ENCODE measurements at regions not wholly inside any gene's neighbourhood (a gene's known extent, or its start where the extent isn't known, plus 50 kb on each side); places are given as distances from the start of the nearest gene placed in this dataset.

DNA sequence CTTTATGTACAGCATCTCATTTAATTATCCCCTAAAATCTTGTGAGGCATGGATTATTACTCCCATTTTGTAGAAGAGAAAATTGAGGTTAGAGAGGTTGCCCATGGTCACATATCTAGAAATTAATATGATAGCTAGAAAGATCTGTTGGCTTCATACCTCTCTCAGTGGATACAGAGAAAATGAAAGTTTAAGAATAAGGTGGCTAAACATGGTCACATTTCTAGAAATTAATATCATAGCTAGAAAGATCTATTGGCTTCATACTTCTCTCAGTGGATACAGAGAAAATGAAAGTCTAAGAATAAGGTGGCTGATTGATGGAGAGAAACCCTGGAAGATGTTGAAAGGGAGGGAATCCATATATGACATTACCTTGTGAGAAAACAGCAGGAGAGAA is 260.7 kb upstream of the MAN1A1 start:
- no peak for DNase-seq
- no peaks in the 10 kb centered on the region for H3K9me3 ChIP-seq
- no peak overlapping the region for H3K27ac ChIP-seq
- peaks cover 0 to 18% (median 8%) of the 10 kb centered on the region in 4 donors for H3K4me1 ChIP-seq
- no peaks in the 10 kb centered on the region for H3K36me3 ChIP-seq
- no peak overlapping the region for H3K4me3 ChIP-seq
- no peaks in the 10 kb centered on the region for H3K27me3 ChIP-seq
- TF ChIP-seq POLR2AphosphoS5 (IDR thresholded peaks at IDR 0.05) (no peak), EP300 (IDR thresholded peaks at IDR 0.05) (no peak), POLR2A (IDR thresholded peaks at IDR 0.05) (no peak)
- TF ChIP-seq, protein P1, sequence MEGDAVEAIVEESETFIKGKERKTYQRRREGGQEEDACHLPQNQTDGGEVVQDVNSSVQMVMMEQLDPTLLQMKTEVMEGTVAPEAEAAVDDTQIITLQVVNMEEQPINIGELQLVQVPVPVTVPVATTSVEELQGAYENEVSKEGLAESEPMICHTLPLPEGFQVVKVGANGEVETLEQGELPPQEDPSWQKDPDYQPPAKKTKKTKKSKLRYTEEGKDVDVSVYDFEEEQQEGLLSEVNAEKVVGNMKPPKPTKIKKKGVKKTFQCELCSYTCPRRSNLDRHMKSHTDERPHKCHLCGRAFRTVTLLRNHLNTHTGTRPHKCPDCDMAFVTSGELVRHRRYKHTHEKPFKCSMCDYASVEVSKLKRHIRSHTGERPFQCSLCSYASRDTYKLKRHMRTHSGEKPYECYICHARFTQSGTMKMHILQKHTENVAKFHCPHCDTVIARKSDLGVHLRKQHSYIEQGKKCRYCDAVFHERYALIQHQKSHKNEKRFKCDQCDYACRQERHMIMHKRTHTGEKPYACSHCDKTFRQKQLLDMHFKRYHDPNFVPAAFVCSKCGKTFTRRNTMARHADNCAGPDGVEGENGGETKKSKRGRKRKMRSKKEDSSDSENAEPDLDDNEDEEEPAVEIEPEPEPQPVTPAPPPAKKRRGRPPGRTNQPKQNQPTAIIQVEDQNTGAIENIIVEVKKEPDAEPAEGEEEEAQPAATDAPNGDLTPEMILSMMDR (IDR thresholded peaks at IDR 0.05), result no peak
- intact Hi-C loops (cut with DNase I), result no loop called here

DNA sequence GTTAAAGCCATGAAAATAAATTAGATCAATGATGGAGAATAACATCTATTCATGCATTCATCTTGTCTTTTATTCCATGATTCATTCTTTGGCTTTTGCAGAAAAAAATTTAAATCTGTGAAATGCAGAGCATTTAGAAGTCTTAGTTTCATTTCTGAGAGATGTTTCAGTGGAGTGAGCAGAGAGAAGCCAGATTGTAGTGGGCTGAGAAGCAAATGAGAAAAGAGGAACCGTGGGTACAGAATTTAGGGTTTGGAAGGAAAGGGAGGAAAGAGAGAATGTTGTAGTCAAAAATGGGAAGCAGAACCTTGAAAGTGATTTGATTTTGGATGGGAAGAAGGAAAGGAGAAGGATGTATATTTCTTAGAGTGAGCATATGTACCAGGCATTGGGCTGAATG is 260.3 kb upstream of the MAN1A1 start:
- 66 to 95% methylated on average over 1 of the region's 1 CpG for WGBS, 2 donors
- intact Hi-C loops (cut with DNase I), result no loop called here

DNA sequence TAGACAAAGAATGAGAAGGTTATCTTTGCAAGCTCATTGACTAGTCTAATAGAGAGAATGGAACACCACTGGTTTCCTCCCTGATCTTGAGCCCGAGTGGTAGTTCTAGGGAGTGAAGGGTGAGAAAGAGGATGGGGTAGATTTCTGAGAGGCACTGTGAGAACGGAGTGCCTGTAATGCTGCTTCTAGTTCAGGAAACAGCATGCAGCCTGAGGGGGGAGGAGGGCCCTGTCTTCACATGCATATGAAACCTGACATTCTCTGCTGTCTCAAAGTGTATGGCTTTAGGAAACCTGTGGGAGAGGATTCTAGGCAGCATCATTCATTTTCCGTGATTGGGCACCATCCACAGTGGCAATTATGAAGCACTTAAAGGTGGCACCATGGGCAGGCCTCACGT is 259.4 kb upstream of the MAN1A1 start:
- TF ChIP-seq EP300 (IDR thresholded peaks at IDR 0.05) (no peak), POLR2AphosphoS5 (IDR thresholded peaks at IDR 0.05) (no peak), POLR2A (IDR thresholded peaks at IDR 0.05) (no peak)
- TF ChIP-seq, protein P1 (IDR thresholded peaks at IDR 0.05), result no peak
- intact Hi-C loops (cut with DNase I), result no loop called here
- 81 to 92% methylated on average over 4 of the region's 4 CpGs for WGBS, 2 donors

More for the DNA sequence above, 260.3 kb upstream of the MAN1A1 start:
- DNase-seq, result no peak
- Histone ChIP-seq H3K27me3 (no peaks in the 10 kb centered on the region), H3K27ac (no peak overlapping the region), H3K36me3 (no peaks in the 10 kb centered on the region), H3K4me3 (no peak overlapping the region), H3K9me3 (no peaks in the 10 kb centered on the region), H3K4me1 (peaks cover 0 to 18% (median 8%) of the 10 kb centered on the region in 4 donors)
- TF ChIP-seq EP300 (IDR thresholded peaks at IDR 0.05), result no peak
- no peak for TF ChIP-seq POLR2A (IDR thresholded peaks at IDR 0.05)

DNA sequence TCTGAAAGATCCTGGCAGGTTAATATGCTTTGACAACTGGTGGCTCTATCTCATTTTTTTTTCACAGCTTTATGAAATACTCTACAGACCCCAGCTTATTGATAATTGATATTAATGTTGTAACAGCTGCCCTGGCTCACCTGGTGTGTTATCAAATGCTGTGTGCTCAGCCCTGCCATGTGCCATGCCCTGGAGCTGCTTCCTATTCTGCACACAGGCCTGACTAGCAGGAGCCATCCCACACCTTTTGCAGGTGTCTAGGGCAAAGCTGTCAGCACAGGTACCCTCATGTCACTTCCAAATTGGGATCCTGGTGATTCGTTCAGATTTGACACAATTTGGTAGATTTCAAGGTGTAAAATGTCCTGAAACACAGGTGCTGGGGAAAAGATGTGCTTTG is 254.6 kb upstream of the MAN1A1 start:
- Histone ChIP-seq H3K27me3 (no peaks in the 10 kb centered on the region), H3K36me3 (no peaks in the 10 kb centered on the region), H3K4me1 (no peaks in the 10 kb centered on the region), H3K4me3 (no peak overlapping the region), H3K9me3 (no peaks in the 10 kb centered on the region), H3K27ac (no peak overlapping the region)
- intact Hi-C loops (cut with DNase I), result no loop called here
- 69 to 77% methylated on average over 1 of the region's 1 CpG for WGBS, 2 donors
- TF ChIP-seq EP300 (IDR thresholded peaks at IDR 0.05), result no peak
- no peak for TF ChIP-seq POLR2A (IDR thresholded peaks at IDR 0.05)
- TF ChIP-seq POLR2AphosphoS5 (IDR thresholded peaks at IDR 0.05), result no peak
- TF ChIP-seq, protein P1 (IDR thresholded peaks at IDR 0.05), result no peak
- no peak for DNase-seq

More for the DNA sequence above, 259.4 kb upstream of the MAN1A1 start:
- H3K4me1 ChIP-seq, result peaks cover 0 to 18% (median 8%) of the 10 kb centered on the region in 4 donors
- no peak overlapping the region for H3K4me3 ChIP-seq
- H3K36me3 ChIP-seq, result no peaks in the 10 kb centered on the region
- H3K27ac ChIP-seq, result no peak overlapping the region
- H3K9me3 ChIP-seq, result no peaks in the 10 kb centered on the region
- H3K27me3 ChIP-seq, result no peaks in the 10 kb centered on the region
- no peak for DNase-seq

DNA sequence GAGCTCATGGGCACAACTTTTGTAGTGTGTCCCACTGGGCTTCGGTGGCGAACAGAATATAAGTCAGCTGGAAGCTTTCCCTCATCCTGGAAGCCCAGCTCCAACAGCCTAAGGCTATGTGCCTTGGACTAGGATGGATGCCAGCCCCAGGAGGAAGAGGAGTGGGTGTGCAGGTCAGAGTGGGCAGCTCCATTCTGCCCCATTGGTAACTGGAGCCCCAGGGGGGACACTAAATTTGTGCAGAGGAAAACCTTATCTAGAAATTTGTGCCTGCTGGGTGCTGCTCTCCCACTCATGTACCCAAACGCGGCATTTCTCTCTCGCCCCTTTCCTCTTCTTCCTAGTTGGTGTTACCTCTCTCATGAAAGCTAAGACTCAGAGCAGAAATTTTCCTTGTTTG is 253.9 kb upstream of the MAN1A1 start:
- no peak overlapping the region for H3K4me3 ChIP-seq
- H3K27ac ChIP-seq, result no peak overlapping the region
- 92 to 97% methylated on average over 5 of the region's 5 CpGs for WGBS, 2 donors
- no peaks in the 10 kb centered on the region for H3K36me3 ChIP-seq
- H3K4me1 ChIP-seq, result no peaks in the 10 kb centered on the region
- intact Hi-C loops (cut with DNase I), result no loop called here
- TF ChIP-seq, protein P1 (IDR thresholded peaks at IDR 0.05), result no peak
- TF ChIP-seq POLR2AphosphoS5 (IDR thresholded peaks at IDR 0.05), result no peak
- TF ChIP-seq POLR2A (IDR thresholded peaks at IDR 0.05), result no peak
- no peak for TF ChIP-seq EP300 (IDR thresholded peaks at IDR 0.05)
- no peaks in the 10 kb centered on the region for H3K9me3 ChIP-seq
- no peak for DNase-seq
- H3K27me3 ChIP-seq, result no peaks in the 10 kb centered on the region

Data from sigmoid colon (tissue), 6 donors.